A673 (cell line): ENCODE measurements at regions not wholly inside any gene's neighbourhood (a gene's known extent, or its start where the extent isn't known, plus 50 kb on each side); places are given as distances from the start of the nearest gene placed in this dataset.

Source experiments
- BruUV-seq: library from RNA; stranded (reverse); fragments of 400-500 nt; replicated peaks from 2 replicates; lab custom pipeline; 2021; lab: Mats Ljungman, UMichigan
- CTCF ChIA-PET: fragments of 300-600 bp; sonication (Branson Sonifier 250); formaldehyde crosslinking; loops from one replicate; lab custom pipeline; 2022; ENCODE audit warnings: antibody characterized with exemption; lab: Charles Lee
- POLR2A ChIA-PET: fragments of 300-600 bp; sonication (Branson Sonifier 250); formaldehyde crosslinking; loops from one replicate; lab custom pipeline; 2022; ENCODE audit warnings: antibody characterized with exemption; ENCODE audit not compliant: low non-redundant PET; lab: Charles Lee
- DNase-seq: peaks from one replicate; pipeline ENCODE4 v3.0.0-alpha.2; 2015; ENCODE audit warnings: low spot score
- H3K27ac ChIP-seq: fragments of 200-600 bp; sonication (generic); 2 replicates; pipeline ENCODE4 v1.5.1; 2016; ENCODE audit warnings: mixed run types, low read depth, mild to moderate bottlenecking, mixed read lengths, antibody characterized with exemption, low read length; ENCODE audit not compliant: poor library complexity, severe bottlenecking
- H3K27me3 ChIP-seq: fragments of 200-600 bp; sonication (generic); replicated peaks from 2 replicates; pipeline ENCODE4 v1.6.1; 2017; ENCODE audit warnings: mixed run types, low read depth, mild to moderate bottlenecking, mixed read lengths, antibody characterized with exemption, low read length; ENCODE audit not compliant: insufficient read depth, poor library complexity
- H3K36me3 ChIP-seq: fragments of 200-600 bp; sonication (generic); 2 replicates; pipeline ENCODE4 v1.6.1; 2016; ENCODE audit warnings: mixed run types, mild to moderate bottlenecking, mixed read lengths, antibody characterized with exemption, low read length; ENCODE audit not compliant: insufficient read depth, poor library complexity, severe bottlenecking
- H3K4me1 ChIP-seq: fragments of 200-600 bp; sonication (generic); 2 replicates; pipeline ENCODE4 v1.6.1; 2017; ENCODE audit warnings: mixed run types, mild to moderate bottlenecking, mixed read lengths, antibody characterized with exemption, low read length; ENCODE audit not compliant: insufficient read depth, poor library complexity, severe bottlenecking
- H3K4me3 ChIP-seq: fragments of 200-600 bp; sonication (generic); 2 replicates; pipeline ENCODE4 v1.5.1; 2016; ENCODE audit warnings: low read depth, mixed run types, mild to moderate bottlenecking, mixed read lengths, low read length; ENCODE audit not compliant: poor library complexity, severe bottlenecking
- H3K9me3 ChIP-seq: fragments of 200-600 bp; sonication (generic); 2 replicates; pipeline ENCODE4 v1.6.1; 2016; ENCODE audit warnings: mixed run types, low read depth, mild to moderate bottlenecking, mixed read lengths, antibody characterized with exemption, low read length; ENCODE audit not compliant: poor library complexity, severe bottlenecking
- EZH2 ChIP-seq: fragments of 200-600 bp; sonication (generic); IDR thresholded peaks from 2 replicates; pipeline ENCODE4 v1.6.1; 2017; ENCODE audit warnings: borderline replicate concordance, low read depth, mild to moderate bottlenecking, mixed read lengths, antibody characterized with exemption, low read length; ENCODE audit not compliant: poor library complexity, severe bottlenecking
- intact Hi-C: fragments of 100-400 bp; cut with micrococcal nuclease; formaldehyde crosslinking; loops from one replicate; pipeline ENCODE4 v1.10.0; 2022; ENCODE audit not compliant: unreplicated experiment
- TF ChIP-seq, protein P1 (sequence below): fragments of 300-800, 200-600 bp; sonication (generic); conservative IDR thresholded peaks from 2 replicates; pipeline ENCODE4 v1.5.1; 2017; ENCODE audit warnings: low read depth, mild to moderate bottlenecking, antibody characterized with exemption, low read length, moderate library complexity, mixed read lengths

GRCh38 chr7:41459623-41460261 lies 243.1 kb downstream of the INHBA start:
- Histone ChIP-seq H3K4me3 (no peak overlapping the region), H3K4me1 (no peaks in the 10 kb centered on the region), H3K27ac (no peak overlapping the region), H3K27me3 (no peaks in the 10 kb centered on the region), H3K9me3 (no peaks in the 10 kb centered on the region), H3K36me3 (no peaks in the 10 kb centered on the region)
- BruUV-seq, result no TSS peak
- intact Hi-C loops, result no loop called here
- CTCF ChIA-PET, result no interaction called here
- POLR2A ChIA-PET, result interaction anchor here (0.6 kb wide), 1 partner anchor 74 kb away, joined by 6 read pairs; no protein-coding TSS in a partner anchor
- no peak for DNase-seq
- TF ChIP-seq, protein P1, sequence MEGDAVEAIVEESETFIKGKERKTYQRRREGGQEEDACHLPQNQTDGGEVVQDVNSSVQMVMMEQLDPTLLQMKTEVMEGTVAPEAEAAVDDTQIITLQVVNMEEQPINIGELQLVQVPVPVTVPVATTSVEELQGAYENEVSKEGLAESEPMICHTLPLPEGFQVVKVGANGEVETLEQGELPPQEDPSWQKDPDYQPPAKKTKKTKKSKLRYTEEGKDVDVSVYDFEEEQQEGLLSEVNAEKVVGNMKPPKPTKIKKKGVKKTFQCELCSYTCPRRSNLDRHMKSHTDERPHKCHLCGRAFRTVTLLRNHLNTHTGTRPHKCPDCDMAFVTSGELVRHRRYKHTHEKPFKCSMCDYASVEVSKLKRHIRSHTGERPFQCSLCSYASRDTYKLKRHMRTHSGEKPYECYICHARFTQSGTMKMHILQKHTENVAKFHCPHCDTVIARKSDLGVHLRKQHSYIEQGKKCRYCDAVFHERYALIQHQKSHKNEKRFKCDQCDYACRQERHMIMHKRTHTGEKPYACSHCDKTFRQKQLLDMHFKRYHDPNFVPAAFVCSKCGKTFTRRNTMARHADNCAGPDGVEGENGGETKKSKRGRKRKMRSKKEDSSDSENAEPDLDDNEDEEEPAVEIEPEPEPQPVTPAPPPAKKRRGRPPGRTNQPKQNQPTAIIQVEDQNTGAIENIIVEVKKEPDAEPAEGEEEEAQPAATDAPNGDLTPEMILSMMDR, result no peak
- no peak for TF ChIP-seq EZH2

- TF ChIP-seq, protein P1, result no peak
- no peak for TF ChIP-seq EZH2
- no peaks in the 10 kb centered on the region for H3K9me3 ChIP-seq
- ChIA-PET POLR2A (interaction anchor here (0.6 kb wide), 1 partner anchor 75 kb away, joined by 6 read pairs; no protein-coding TSS in a partner anchor), CTCF (no interaction called here)
- H3K4me1 ChIP-seq, result no peaks in the 10 kb centered on the region
- no TSS peak for BruUV-seq
- H3K36me3 ChIP-seq, result no peaks in the 10 kb centered on the region
- intact Hi-C loops, result no loop called here
- H3K27me3 ChIP-seq, result no peaks in the 10 kb centered on the region
- DNase-seq, result no peak
- H3K27ac ChIP-seq, result no peak overlapping the region
- no peak overlapping the region for H3K4me3 ChIP-seq
Measured at GRCh38 chr7:41459183-41459582, 243.7 kb downstream of the INHBA start.

- no peak for DNase-seq
- ChIA-PET CTCF (no interaction called here), POLR2A (no interaction called here)
- Histone ChIP-seq H3K4me1 (no peaks in the 10 kb centered on the region), H3K27ac (no peak overlapping the region), H3K9me3 (no peaks in the 10 kb centered on the region), H3K36me3 (no peaks in the 10 kb centered on the region), H3K4me3 (no peak overlapping the region), H3K27me3 (no peaks in the 10 kb centered on the region)
- BruUV-seq, result no TSS peak
- intact Hi-C loops, result no loop called here
- no peak for TF ChIP-seq EZH2
- TF ChIP-seq, protein P1, result no peak
Measured at GRCh38 chr7:41457832-41458437, 245.0 kb downstream of the INHBA start.
